SK-MEL-5 (cell line): ENCODE measurements at regions not wholly inside any gene's neighbourhood (a gene's known extent, or its start where the extent isn't known, plus 50 kb on each side); places are given as distances from the start of the nearest gene placed in this dataset.

Experiments used
- DNase-seq: peaks from one replicate; pipeline ENCODE4 v3.0.0-alpha.2; 2016; ENCODE audit warnings: low read depth, low spot score
- in situ Hi-C: cut with HindIII; loops from 2 replicates; pipeline ENCODE4 v1.10.0; 2016; ENCODE audit warnings: low sequenced_read_pairs, high pct_unique_total_duplicates, low pct_unique_long_range_greater_than_20kb

DNA sequence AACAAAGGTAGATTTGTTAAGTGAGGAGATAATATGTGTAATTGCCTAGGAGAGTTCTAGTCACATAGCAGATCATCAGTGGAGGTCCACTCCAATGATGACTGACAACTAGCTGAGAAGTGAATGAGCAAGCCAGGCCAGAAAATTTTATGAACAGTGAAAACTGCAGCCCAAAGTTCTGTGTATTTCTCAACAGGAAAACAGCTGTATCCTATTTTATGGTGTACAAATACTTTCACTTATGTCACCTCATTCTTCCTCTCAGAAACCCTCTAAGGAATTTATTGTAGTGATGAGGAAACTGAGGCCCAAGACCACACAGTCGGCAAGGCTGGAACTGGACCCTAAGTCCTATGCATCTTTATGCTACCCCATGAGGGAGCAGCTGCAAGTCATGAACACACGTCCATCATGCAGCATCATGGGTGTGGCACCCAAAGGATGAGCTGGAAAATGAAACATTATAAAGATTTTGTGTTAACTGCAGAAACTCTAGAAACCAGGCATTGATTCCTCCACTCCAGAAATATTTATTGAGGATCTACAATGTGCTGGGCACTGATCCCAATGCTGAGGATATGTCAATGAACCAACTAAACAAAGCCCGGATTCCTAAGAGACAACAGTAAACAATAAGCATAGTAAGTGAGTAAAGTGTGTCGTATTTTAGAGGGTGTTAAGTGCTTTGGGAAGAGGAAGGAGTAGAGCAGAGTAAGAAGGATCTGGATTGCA, 99.5 kb upstream of the DUSP10 start:
- in situ Hi-C loops, result no loop called here
- no peak for DNase-seq

DNA sequence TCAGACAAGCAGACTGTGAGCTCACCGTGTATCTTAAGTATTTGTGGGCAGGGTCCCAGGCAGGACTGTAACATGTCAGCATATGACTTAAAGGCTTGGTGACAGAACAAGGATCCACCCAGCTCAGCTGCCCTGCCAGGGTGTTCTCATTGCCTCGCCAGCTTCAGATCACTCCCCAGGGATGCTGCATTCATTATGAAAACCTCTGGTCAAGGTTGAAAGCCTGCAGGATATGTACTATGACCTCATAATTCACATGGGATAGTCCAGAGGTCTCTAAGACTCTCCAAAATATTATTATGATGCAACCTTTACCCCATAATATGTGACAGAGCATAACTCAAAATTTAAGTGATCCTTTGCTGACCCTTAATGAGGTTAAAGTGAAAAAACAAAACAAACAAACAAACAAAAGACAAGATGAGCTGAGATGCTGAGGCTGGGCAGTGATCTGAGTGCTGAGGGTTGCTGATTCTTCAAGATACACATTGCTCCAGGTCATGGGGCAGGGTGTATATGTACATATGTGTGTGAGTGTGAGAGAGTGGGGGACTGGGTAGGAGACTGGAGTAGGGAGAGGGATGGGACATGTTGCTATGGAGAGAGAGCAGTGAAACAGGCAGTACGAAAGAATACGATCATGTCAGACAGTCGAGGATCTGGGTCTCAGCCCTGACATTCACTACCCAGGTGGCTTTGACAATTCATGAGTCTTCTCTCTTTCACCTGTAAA, 98.8 kb upstream of the DUSP10 start:
- peak; percentile 41 for DNase-seq
- in situ Hi-C loops, result no loop called here

DNA sequence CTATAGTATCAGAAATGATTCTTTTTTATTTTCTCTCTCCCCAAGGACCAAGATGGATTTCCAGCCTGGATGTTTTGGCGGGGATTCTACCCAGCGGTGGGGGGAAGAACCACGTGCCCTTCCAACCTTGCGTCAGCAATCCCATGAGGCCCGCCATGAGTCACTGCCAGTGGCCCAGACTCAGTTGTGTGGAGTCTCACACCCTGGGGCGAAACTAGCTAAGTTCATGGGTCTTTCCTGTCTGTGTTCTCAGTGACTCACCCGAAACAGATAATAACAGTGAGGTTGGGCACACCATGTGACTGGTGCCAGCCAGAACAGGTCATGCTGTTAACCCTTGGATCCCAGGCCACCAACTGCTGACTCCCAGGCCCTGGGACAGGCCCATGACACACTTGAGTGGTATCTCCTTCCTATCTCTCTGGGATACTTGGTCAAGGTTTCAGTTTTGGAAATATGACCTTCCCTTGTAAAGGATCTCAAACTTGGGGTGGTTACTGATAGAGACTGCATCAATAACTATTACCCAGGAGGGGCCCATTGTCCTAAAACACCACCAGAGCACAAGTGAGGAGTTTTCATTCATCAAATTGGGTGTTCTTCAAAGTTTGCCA, 98.0 kb upstream of the DUSP10 start:
- DNase-seq, result peak; percentile 95
- in situ Hi-C loops, result no loop called here

GRCh38 chr1:221839321-221839720, 97.4 kb upstream of the DUSP10 start:
- in situ Hi-C loops, result no loop called here
- DNase-seq, result no peak

DNA sequence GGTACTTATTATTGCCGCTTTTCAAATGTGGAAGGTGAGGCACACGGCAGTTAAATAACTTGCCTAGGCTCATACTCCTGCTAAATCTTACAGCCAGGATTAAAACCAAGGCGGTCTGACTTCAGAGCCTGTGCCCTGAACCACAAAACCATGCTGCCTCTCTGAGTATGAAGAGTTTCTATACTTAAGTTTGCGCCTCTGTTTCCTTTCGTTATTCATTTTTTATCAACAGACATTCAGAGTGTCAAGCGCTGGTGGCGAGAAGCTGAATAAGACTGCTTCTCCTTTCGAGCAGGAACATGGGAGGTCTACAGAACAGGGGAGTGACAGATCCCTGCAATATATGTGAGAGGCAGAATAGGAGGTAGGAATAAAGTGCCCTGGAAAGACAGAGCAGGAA, 96.0 kb upstream of the DUSP10 start:
- DNase-seq, result no peak
- in situ Hi-C loops, result no loop called here

- no peak for DNase-seq
- in situ Hi-C loops, result no loop called here
Observed at GRCh38 chr1:221834698-221835513, 93.0 kb upstream of the DUSP10 start.

DNA sequence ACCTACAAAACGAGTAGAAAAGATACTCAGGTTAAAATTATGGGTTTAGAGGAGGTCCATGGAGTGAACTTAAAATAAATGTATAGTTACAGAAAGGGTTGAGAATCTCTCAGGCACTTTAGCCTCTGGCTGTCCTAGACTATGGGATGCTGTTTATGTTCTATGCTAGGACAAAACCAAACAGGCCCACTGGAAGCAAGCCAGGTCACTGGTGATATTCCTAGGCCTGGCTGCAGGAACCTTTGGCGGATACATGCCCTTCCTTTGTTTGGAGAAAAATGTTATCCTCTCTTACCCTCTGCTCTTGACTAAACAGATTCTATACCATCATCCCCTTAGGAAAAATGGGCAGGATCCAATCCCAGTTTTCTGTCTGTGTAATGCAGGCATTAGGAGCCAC, 90.7 kb upstream of the DUSP10 start:
- in situ Hi-C loops, result no loop called here
- DNase-seq, result no peak

DNA sequence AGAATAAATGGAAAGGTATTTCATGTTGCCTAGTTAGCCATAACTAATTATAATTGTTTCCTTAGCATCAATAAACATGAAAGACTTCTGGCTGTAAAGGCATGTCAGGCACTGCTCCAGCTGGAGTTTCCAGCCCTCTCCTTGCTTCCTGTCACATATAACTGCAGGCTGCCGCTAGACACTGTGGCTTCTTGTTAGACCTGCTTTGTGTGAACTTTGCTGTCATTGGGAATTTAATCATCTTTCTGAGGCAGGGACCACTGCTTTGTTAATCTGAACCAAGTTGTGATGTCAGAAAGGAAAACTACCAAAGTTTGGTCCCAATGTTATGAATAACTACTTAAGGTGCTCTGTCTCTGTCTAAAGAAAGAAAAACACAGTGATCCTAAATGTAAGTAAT, 90.3 kb upstream of the DUSP10 start:
- DNase-seq, result no peak
- in situ Hi-C loops, result no loop called here

DNA sequence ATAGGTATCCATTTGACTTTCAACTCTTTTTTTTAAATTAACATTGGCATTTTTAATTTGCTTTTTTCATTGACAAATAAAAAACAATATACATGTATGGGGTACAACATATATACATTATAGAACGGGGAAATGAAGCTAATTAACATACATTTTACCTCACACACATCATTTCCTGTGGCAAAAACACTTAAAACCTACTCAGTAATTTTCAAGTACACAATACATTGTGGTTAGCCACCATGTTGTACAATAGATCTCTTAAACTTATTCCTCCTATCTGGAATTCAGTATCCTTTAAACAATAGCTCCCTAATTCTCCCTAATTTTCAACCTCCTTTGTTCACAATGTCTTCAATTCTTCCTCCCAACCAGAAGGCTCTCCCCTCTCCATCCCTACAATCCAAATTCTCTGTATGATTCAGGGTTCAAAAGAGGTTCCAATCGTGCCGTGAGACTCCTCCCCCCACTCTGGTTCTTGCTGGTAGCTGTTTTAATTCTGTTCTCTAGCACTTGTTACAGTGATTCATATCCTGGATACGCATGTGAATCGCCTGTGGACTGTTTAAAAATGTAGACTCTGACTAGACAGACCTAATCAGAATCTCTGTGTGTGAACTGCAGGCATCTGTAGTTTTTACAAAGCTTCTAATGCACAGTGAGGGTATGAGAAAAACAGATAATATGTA, 87.6 kb upstream of the DUSP10 start:
- DNase-seq, result peak; percentile 45
- in situ Hi-C loops, result no loop called here

DNA sequence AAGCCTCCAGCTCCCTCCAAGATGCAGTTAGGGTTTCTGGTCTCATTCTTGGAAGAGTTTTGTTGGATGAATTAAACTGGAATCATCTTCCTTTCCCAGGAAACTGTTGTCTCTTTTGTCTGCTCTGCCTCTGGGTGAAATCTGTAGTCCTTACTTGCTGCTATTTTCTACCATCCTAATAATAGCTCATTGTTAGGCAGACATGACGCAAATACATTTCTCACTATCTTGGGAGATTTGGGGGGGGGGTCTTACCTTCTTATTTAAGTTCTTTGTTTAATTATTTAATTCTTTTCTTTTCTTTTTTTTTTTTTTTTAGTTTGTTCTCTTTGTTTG, 85.4 kb upstream of the DUSP10 start:
- in situ Hi-C loops, result no loop called here
- peak; percentile 65 for DNase-seq

DNA sequence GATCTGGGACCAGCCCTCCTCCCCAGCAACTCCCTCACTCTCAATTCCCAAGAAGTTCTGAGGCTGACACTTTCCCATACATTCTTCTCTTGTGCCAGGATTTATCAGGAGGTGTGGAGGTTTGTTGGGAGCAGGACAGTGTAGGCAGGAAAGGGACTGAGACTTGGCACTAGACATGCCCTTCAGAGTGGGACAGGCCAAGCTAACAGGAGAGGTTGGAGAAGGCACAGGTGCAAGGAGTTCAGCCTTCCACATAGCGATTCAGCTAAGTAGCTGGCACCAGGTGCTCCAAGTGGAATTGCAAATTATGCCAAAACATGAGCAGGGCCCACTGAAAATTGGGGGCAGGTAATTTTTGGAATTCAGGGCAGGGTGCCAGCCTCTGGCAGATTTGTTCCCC, 83.0 kb upstream of the DUSP10 start:
- DNase-seq, result no peak
- in situ Hi-C loops, result no loop called here

DNA sequence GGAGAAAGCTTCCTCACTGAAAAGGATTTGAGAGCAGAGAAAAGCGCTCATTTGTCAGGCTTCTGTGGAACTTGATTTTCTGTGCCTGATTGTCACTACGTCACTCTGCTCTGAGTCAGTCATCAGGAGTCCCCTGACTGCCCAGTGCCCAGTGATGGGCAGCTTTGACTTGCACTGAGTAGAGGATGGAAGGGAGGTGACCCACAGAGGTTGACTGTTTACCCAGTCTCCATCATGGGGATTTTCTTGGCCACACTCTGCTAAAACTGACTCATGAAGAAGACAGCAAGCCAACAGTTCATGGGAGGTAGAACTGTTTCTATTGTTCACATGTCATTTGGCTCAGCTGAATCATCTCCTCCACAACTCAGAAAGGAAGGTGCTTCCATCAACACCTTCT, 82.1 kb upstream of the DUSP10 start:
- no peak for DNase-seq
- in situ Hi-C loops, result no loop called here

GRCh38 chr1:221823561-221823960, 81.7 kb upstream of the DUSP10 start:
- in situ Hi-C loops, result no loop called here
- DNase-seq, result no peak

DNA sequence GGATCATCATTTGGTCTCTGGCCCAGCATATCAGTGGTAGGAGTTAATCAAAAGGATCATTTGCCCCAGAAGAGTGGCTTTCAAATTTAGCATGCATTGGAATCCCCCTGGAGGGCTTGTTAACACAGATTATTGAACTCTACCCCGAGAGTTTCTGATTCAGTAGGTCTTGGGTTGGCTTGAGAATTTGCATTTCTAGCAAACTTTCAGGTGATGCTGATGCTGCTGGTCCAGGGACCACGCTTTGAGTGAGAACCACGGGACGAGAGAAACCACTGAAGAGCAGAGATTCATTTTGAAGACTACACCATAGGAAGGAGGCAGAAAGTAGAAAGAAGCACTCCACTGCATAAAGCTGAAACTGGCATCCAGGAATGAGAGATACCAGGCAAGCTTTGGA, 81.3 kb upstream of the DUSP10 start:
- in situ Hi-C loops, result no loop called here
- DNase-seq, result no peak

GRCh38 chr1:221822591-221822990, 80.7 kb upstream of the DUSP10 start:
- in situ Hi-C loops, result no loop called here
- peak; percentile 93 for DNase-seq

GRCh38 chr1:221816899-221817298, 75.0 kb upstream of the DUSP10 start:
- peak; percentile 53 for DNase-seq
- in situ Hi-C loops, result no loop called here

DNA sequence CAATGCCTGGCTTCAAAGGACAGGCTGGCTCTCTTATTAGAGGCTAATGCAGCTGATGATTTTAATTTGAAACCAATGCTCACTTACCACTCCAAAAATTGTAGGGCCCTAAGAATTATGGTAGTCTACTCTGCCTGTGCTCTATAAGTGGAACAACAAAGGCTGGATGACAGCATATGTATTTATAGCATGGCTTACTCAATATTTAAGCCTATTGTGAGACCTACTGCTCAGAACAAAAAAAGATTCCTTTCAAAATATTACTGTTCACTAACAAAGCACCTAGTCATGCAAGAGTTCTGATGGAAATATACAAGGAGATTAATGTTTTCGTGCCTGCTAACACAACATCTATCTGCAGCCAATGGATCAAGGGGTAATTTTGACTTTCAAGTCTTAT, 73.8 kb upstream of the DUSP10 start:
- DNase-seq, result no peak
- in situ Hi-C loops, result no loop called here

DNA sequence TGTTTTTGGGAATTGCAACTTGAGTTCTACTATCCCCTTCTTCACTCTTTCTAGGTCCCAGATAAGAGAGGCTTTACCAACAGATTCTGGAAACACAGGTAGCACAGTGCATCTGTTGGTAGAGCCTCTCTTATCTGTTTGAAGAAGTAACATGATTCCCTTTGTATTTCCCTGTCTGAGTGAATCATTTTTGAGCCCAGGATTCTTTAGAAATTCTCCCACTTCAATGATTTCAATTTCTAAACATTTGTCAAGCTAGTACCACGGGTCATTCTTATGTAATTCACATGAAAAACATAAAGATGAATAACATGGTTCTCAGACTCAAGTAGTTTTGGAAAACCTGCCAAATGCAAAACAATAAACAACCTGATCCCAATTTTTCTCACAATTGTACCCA, 72.0 kb upstream of the DUSP10 start:
- in situ Hi-C loops, result no loop called here

More for the DNA sequence above, 72.0 kb upstream of the DUSP10 start:
- DNase-seq, result no peak
